GM12878 (cell line): ENCODE measurements at regions not wholly inside any gene's neighbourhood (a gene's known extent, or its start where the extent isn't known, plus 50 kb on each side); places are given as distances from the start of the nearest gene placed in this dataset.

Experiments
- ATAC-seq: fragments of 200-7000 bp; cut with Tn5 transposase; 3 replicates; pipeline ENCODE4 v1.9.1; 2020; ENCODE audit warnings: mild to moderate bottlenecking, moderate library complexity
- BruUV-seq: library from RNA; stranded (reverse); fragments of 400-500 nt; replicated peaks from 2 replicates; lab custom pipeline; 2021; lab: Mats Ljungman, UMichigan
- CTCF ChIA-PET: fragments of 300-600 bp; sonication (Branson Sonifier 250); formaldehyde crosslinking; extraction: SDS; loops from one replicate; lab custom pipeline; 2021; ENCODE audit warnings: inconsistent platforms; lab: Yijun Ruan, JAX
- POLR2A ChIA-PET: fragments of 350-600 bp; formaldehyde crosslinking; extraction: SDS; loops from one replicate; lab custom pipeline; 2021; ENCODE audit warnings: inconsistent platforms; lab: Charles Lee
- RAD21 ChIA-PET: fragments of 300-600 bp; sonication (Branson Sonifier 250); formaldehyde crosslinking; loops from one replicate; lab custom pipeline; 2023; ENCODE audit warnings: antibody characterized with exemption; ENCODE audit not compliant: unreplicated experiment; lab: Charles Lee
- SMC1A ChIA-PET: fragments of 300-600 bp; sonication (Branson Sonifier 250); formaldehyde crosslinking; loops from one replicate; lab custom pipeline; 2023; ENCODE audit not compliant: unreplicated experiment, uncharacterized antibody; lab: Charles Lee
- DNase-seq: peaks from one replicate; pipeline ENCODE4 v3.0.0-alpha.2; 2011; ENCODE audit warnings: low read depth, low spot score
- FAIRE-seq: peaks from 3 replicates; lab custom pipeline; 2011; peaks lifted over from hg19 to GRCh38; lab: Jason Lieb, UNC
- H2AFZ ChIP-seq: 2 replicates; pipeline ENCODE4 v1.6.0; 2011; ENCODE audit warnings: low read depth, low read length, control low read depth; ENCODE audit not compliant: control insufficient read depth
- H3K27ac ChIP-seq: 2 replicates; pipeline ENCODE4 v1.5.1; 2011; ENCODE audit warnings: control low read depth; ENCODE audit not compliant: control insufficient read depth, insufficient read depth
- H3K27me3 ChIP-seq, 2 experiments: replicated peaks in 1 of 2; 2 replicates each; pipeline versions ENCODE4 v1.6.0 to v1.6.1; 2011; ENCODE audit warnings: low read length in 1 of 2; ENCODE audit not compliant: control insufficient read depth in 2 of 2, insufficient read depth in 2 of 2
- H3K36me3 ChIP-seq, 2 experiments: 2 replicates each; pipeline ENCODE4 v1.5.1; 2011; ENCODE audit warnings: low read length in 1 of 2; ENCODE audit not compliant: control insufficient read depth in 2 of 2, insufficient read depth in 2 of 2
- H3K4me1 ChIP-seq: 2 replicates; pipeline ENCODE4 v1.6.1; 2011; ENCODE audit warnings: mild to moderate bottlenecking, low read length, moderate library complexity, mixed read lengths; ENCODE audit not compliant: control insufficient read depth, insufficient read depth
- H3K4me2 ChIP-seq: 2 replicates; pipeline ENCODE4 v1.6.0; 2011; ENCODE audit warnings: control low read depth; ENCODE audit not compliant: control insufficient read depth, insufficient read depth
- H3K4me3 ChIP-seq: fragments of 200-600 bp; sonication (generic); 2 replicates; pipeline ENCODE4 v1.5.1; 2016
- H3K79me2 ChIP-seq: 2 replicates; pipeline ENCODE4 v1.6.0; 2011; ENCODE audit warnings: low read length; ENCODE audit not compliant: control insufficient read depth, insufficient read depth
- H3K9ac ChIP-seq: 2 replicates; pipeline ENCODE4 v1.8.0; 2011; ENCODE audit warnings: low read length, control low read depth, mixed read lengths; ENCODE audit not compliant: control insufficient read depth, insufficient read depth
- H3K9me3 ChIP-seq: replicated peaks from 3 replicates; pipeline ENCODE4 v1.5.1; 2011; ENCODE audit warnings: mild to moderate bottlenecking, low read length; ENCODE audit not compliant: control insufficient read depth, insufficient read depth
- H4K20me1 ChIP-seq: 2 replicates; pipeline ENCODE4 v1.6.0; 2011; ENCODE audit not compliant: control insufficient read depth, insufficient read depth
- ASH2L ChIP-seq: fragments of 300-600, 200-600 bp; sonication (generic); IDR thresholded peaks from 2 replicates; pipeline ENCODE4 v1.6.1; 2017; ENCODE audit warnings: low read depth, mild to moderate bottlenecking, borderline replicate concordance
- DPF2 ChIP-seq: fragments of 450-650 bp; IDR thresholded peaks from 2 replicates; pipeline ENCODE4 v1.6.1; 2017; ENCODE audit warnings: mild to moderate bottlenecking
- EGR1 ChIP-seq, 2 experiments: IDR thresholded peaks; 1 replicate in 1 of 2; 2 replicates in 1 of 2; pipeline ENCODE4 v1.6.1; 2011 to 2012; ENCODE audit warnings: low read depth in 2 of 2, low read length in 2 of 2, borderline replicate concordance in 1 of 2, mild to moderate bottlenecking in 1 of 2, moderate library complexity in 1 of 2
- IKZF1 ChIP-seq: fragments of 450-650 bp; conservative IDR thresholded peaks from 2 replicates; pipeline ENCODE4 v1.6.1; 2017; ENCODE audit warnings: antibody characterized with exemption, mild to moderate bottlenecking
- JUNB ChIP-seq: IDR thresholded peaks from 2 replicates; pipeline ENCODE4 v1.6.1; 2016; ENCODE audit warnings: antibody characterized with exemption, mild to moderate bottlenecking
- MYC ChIP-seq: IDR thresholded peaks from 2 replicates; pipeline ENCODE4 v1.6.1; 2011; ENCODE audit warnings: mild to moderate bottlenecking, low read length, moderate library complexity, inconsistent platforms; ENCODE audit not compliant: insufficient read depth, insufficient replicate concordance, insufficient read length, severe bottlenecking
- POLR2AphosphoS5 ChIP-seq: IDR thresholded peaks from 2 replicates; pipeline ENCODE4 v1.6.1; 2011; ENCODE audit warnings: mild to moderate bottlenecking, low read length, inconsistent platforms
- RCOR1 ChIP-seq: conservative IDR thresholded peaks from 2 replicates; pipeline ENCODE4 v1.6.1; 2012; ENCODE audit warnings: low read depth, low read length, improper control_type of control experiment
- SP1 ChIP-seq: IDR thresholded peaks from one replicate; pipeline ENCODE4 v1.6.1; 2011; ENCODE audit warnings: low read depth, low read length
- WGBS: methylation state at CpG from one replicate; pipeline ENCODE4 v1.1.6; 2016; ENCODE audit warnings: low lambda C conversion rate; ENCODE audit not compliant: insufficient replicate concordance, insufficient coverage; ENCODE audit errors: missing lambda C conversion rate; 5-methylcytosine and 5-hydroxymethylcytosine counted together
- in situ Hi-C: fragments of 300-500 bp; cut with MboI; formaldehyde crosslinking; loops from 9 replicates; pipeline ENCODE4 v1.14.3; 2018; ENCODE audit warnings: mixed read lengths
- intact Hi-C: fragments of 100-400 bp; cut with micrococcal nuclease; formaldehyde crosslinking; loops from one replicate; pipeline ENCODE4 v1.14.2; 2022; ENCODE audit not compliant: unreplicated experiment
- TF ChIP-seq, protein P1 (sequence below): fragments of 450-650 bp; IDR thresholded peaks from 2 replicates; pipeline ENCODE4 v1.6.1; 2018; ENCODE audit warnings: borderline replicate concordance, mild to moderate bottlenecking; ENCODE audit not compliant: partially characterized antibody
- TF ChIP-seq, protein P2 (sequence below): IDR thresholded peaks from 2 replicates; pipeline ENCODE4 v1.6.1; 2011; ENCODE audit warnings: low read depth, mild to moderate bottlenecking, low read length, moderate library complexity, borderline replicate concordance; ENCODE audit errors: extremely low read depth
- TF ChIP-seq, protein P3 (sequence below): fragments of 450-650 bp; IDR thresholded peaks from 2 replicates; pipeline ENCODE4 v1.6.1; 2018; ENCODE audit warnings: mild to moderate bottlenecking, low read depth, moderate library complexity; ENCODE audit not compliant: partially characterized antibody
- TF ChIP-seq, protein P4 (sequence below): fragments of 450-650 bp; IDR thresholded peaks from 2 replicates; pipeline ENCODE4 v1.6.1; 2014; ENCODE audit warnings: mild to moderate bottlenecking
- TF ChIP-seq, protein P5 (sequence below): IDR thresholded peaks from 2 replicates; pipeline ENCODE4 v1.6.1; 2011; ENCODE audit warnings: mild to moderate bottlenecking, low read depth, low read length, moderate library complexity; ENCODE audit not compliant: insufficient replicate concordance

DNA sequence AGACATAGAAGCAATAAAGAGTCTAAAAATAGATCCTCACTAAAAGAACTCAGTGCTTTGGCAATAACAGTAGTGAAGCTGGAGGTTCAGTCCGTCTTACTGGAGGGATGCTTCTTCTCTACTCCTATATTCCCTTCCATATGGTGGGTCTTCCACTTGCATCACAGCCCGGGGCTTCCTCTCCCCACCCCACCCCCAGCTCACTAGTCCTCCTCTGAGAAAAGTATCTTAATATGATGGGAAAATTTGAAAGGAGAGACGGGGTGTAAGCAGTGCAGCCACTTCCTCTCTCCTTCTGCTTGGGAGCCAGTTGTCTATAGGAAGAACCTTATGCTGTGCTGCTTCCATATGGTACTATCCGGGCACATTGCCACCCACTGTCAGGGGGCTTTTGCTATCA lies 57.2 kb upstream of the SPOPL start:
- in situ Hi-C loops (no loop called here), intact Hi-C loops (no loop called here)
- BruUV-seq: no TSS peak
- POLR2A ChIA-PET: no interaction called here
- H3K4me3 ChIP-seq: no peak overlapping the region
- no peaks in the 10 kb centered on the region for H3K79me2 ChIP-seq
- H2AFZ ChIP-seq: no peak overlapping the region
- no peak overlapping the region for H3K4me2 ChIP-seq
- WGBS: 58% methylated on average over 4 of the region's 4 CpGs
- FAIRE-seq (no peak), ATAC-seq (no peak), DNase-seq (no peak)
- H3K27me3 ChIP-seq: no peaks in the 10 kb centered on the region
- no peak overlapping the region for H3K9ac ChIP-seq
- no peaks in the 10 kb centered on the region for H4K20me1 ChIP-seq
- RAD21 ChIA-PET: no interaction called here
- H3K4me1 ChIP-seq: no peaks in the 10 kb centered on the region
- SMC1A ChIA-PET: no interaction called here
- no peaks in the 10 kb centered on the region for H3K9me3 ChIP-seq
- no peak overlapping the region for H3K27ac ChIP-seq
- H3K36me3 ChIP-seq: no peaks in the 10 kb centered on the region
- CTCF ChIA-PET: interaction anchor here (0.7 kb wide), 1 partner anchor 117 kb away, joined by 3 read pairs; no protein-coding TSS in a partner anchor
- TF ChIP-seq, protein P1, sequence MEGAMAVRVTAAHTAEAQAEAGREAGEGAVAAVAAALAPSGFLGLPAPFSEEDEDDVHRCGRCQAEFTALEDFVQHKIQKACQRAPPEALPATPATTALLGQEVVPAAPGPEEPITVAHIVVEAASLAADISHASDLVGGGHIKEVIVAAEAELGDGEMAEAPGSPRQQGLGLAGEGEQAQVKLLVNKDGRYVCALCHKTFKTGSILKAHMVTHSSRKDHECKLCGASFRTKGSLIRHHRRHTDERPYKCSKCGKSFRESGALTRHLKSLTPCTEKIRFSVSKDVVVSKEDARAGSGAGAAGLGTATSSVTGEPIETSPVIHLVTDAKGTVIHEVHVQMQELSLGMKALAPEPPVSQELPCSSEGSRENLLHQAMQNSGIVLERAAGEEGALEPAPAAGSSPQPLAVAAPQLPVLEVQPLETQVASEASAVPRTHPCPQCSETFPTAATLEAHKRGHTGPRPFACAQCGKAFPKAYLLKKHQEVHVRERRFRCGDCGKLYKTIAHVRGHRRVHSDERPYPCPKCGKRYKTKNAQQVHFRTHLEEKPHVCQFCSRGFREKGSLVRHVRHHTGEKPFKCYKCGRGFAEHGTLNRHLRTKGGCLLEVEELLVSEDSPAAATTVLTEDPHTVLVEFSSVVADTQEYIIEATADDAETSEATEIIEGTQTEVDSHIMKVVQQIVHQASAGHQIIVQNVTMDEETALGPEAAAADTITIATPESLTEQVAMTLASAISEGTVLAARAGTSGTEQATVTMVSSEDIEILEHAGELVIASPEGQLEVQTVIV: no peak
- TF ChIP-seq DPF2 (no peak), ASH2L (no peak), EGR1 (IDR thresholded peaks at IDR 0.05; ENCODE audit: borderline replicate concordance in 1 of 2, low read depth in 2 of 2, low read length in 2 of 2) (no peak), RCOR1 (no peak), JUNB (no peak), POLR2AphosphoS5 (no peak), SP1 (no peak), MYC (no peak), IKZF1 (no peak)
- TF ChIP-seq, protein P2, sequence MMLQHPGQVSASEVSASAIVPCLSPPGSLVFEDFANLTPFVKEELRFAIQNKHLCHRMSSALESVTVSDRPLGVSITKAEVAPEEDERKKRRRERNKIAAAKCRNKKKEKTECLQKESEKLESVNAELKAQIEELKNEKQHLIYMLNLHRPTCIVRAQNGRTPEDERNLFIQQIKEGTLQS: no peak
- TF ChIP-seq, protein P3, sequence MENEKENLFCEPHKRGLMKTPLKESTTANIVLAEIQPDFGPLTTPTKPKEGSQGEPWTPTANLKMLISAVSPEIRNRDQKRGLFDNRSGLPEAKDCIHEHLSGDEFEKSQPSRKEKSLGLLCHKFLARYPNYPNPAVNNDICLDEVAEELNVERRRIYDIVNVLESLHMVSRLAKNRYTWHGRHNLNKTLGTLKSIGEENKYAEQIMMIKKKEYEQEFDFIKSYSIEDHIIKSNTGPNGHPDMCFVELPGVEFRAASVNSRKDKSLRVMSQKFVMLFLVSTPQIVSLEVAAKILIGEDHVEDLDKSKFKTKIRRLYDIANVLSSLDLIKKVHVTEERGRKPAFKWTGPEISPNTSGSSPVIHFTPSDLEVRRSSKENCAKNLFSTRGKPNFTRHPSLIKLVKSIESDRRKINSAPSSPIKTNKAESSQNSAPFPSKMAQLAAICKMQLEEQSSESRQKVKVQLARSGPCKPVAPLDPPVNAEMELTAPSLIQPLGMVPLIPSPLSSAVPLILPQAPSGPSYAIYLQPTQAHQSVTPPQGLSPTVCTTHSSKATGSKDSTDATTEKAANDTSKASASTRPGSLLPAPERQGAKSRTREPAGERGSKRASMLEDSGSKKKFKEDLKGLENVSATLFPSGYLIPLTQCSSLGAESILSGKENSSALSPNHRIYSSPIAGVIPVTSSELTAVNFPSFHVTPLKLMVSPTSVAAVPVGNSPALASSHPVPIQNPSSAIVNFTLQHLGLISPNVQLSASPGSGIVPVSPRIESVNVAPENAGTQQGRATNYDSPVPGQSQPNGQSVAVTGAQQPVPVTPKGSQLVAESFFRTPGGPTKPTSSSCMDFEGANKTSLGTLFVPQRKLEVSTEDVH: no peak
- TF ChIP-seq, protein P4, sequence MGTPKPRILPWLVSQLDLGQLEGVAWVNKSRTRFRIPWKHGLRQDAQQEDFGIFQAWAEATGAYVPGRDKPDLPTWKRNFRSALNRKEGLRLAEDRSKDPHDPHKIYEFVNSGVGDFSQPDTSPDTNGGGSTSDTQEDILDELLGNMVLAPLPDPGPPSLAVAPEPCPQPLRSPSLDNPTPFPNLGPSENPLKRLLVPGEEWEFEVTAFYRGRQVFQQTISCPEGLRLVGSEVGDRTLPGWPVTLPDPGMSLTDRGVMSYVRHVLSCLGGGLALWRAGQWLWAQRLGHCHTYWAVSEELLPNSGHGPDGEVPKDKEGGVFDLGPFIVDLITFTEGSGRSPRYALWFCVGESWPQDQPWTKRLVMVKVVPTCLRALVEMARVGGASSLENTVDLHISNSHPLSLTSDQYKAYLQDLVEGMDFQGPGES: no peak
- TF ChIP-seq, protein P5, sequence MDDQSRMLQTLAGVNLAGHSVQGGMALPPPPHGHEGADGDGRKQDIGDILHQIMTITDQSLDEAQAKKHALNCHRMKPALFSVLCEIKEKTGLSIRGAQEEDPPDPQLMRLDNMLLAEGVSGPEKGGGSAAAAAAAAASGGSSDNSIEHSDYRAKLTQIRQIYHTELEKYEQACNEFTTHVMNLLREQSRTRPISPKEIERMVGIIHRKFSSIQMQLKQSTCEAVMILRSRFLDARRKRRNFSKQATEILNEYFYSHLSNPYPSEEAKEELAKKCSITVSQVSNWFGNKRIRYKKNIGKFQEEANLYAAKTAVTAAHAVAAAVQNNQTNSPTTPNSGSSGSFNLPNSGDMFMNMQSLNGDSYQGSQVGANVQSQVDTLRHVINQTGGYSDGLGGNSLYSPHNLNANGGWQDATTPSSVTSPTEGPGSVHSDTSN: no peak
